ENCODE measurements at regions not wholly inside any gene's neighbourhood (a gene's known extent, or its start where the extent isn't known, plus 50 kb on each side); places are given as distances from the start of the nearest gene placed in this dataset.
"Not testable (repeated sequence)": the region's sequence is repeated elsewhere in the genome, so short reads cannot be mapped to it uniquely, and the experiment has no call there.

DNA sequence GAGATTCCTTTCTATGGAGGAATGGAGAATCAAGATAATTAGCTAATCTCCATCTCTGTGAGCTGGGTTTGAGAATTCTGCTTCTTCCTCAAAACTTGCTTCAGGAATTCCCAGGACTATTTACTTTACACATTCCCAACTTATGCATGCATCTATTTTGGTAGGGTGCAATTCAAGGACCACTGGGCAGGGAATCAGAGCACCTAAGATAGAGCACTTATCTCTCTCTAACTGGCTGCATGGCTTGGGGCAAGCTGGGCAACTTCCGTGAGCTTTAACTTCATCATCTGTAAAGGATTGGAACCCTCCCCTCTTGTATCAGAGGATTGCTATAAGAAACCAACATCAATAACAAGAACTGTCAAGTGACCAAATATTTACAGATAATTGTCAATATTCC, 160.2 kb downstream of the PDCD6IP start:
- no peak for TF ChIP-seq ZFX (IDR thresholded peaks at IDR 0.05)
- TF ChIP-seq, protein P1, sequence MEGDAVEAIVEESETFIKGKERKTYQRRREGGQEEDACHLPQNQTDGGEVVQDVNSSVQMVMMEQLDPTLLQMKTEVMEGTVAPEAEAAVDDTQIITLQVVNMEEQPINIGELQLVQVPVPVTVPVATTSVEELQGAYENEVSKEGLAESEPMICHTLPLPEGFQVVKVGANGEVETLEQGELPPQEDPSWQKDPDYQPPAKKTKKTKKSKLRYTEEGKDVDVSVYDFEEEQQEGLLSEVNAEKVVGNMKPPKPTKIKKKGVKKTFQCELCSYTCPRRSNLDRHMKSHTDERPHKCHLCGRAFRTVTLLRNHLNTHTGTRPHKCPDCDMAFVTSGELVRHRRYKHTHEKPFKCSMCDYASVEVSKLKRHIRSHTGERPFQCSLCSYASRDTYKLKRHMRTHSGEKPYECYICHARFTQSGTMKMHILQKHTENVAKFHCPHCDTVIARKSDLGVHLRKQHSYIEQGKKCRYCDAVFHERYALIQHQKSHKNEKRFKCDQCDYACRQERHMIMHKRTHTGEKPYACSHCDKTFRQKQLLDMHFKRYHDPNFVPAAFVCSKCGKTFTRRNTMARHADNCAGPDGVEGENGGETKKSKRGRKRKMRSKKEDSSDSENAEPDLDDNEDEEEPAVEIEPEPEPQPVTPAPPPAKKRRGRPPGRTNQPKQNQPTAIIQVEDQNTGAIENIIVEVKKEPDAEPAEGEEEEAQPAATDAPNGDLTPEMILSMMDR (conservative IDR thresholded peaks at IDR 0.05): no peak
- no peak overlapping the region for H3K27ac ChIP-seq

DNA sequence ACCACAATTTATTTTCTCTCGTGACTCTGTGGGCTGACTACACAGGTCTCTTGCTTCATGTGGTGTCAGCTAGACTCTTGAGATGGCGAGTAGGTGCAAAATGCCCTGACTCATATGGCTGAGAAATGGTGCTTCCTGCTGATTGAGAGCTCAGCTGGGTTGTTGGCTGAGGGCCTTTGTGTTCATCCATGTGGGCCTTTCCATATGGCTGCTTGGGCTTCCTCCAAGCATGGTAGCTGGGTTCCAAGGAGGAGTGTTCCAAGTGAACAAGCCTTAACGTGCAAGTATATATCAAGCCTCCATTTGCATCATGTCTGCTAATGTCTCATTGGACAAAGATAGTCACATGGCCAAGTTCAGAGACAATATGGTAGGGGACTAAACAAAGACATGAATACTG, 164.0 kb downstream of the PDCD6IP start:
- H3K27ac ChIP-seq: no peak overlapping the region
- no peak for TF ChIP-seq ZFX (IDR thresholded peaks at IDR 0.05)
- TF ChIP-seq, protein P1 (conservative IDR thresholded peaks at IDR 0.05): no peak

DNA sequence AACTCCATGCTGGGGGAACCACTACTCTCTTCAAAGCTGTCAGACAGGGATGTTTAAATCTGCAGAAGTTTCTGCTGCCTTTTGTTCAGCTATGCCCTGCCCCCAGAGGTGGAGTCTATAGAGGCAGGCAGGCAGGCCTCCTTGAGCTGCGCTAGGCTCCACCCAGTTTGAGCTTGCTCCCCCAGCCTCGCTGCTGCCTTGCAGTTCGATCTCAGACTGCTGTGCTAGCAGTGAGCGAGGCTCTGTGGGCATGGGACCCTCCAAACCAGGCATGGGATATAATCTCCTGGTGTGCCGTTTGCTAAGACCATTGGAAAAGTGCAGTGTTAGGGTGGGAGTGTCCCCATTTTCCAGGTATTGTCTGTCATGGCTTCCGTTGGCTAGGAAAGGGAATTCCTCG, 171.8 kb downstream of the PDCD6IP start:
- H3K27ac ChIP-seq: not testable (repeated sequence)

DNA sequence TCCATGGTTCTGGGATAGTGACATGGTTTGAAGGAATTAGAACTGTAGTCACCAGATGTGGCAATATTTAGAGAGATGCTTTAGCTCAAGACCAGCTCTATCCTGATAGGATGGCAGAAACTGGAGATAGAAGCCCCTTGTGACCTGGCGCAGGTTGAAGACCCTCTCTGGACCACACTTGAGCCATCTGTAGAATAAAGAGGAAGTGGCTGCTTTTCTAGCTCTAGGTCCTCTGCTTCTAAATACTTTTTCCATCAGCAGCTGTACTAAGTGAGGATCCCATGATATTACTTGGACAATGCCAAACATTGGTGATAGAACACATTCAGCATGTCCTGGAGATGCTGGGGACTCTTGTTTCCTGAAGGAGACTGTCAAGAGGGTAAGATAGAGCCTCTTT, 172.6 kb downstream of the PDCD6IP start:
- TF ChIP-seq, protein P1 (conservative IDR thresholded peaks at IDR 0.05): no peak
- TF ChIP-seq ZFX (IDR thresholded peaks at IDR 0.05): no peak
- H3K27ac ChIP-seq: no peak overlapping the region

DNA sequence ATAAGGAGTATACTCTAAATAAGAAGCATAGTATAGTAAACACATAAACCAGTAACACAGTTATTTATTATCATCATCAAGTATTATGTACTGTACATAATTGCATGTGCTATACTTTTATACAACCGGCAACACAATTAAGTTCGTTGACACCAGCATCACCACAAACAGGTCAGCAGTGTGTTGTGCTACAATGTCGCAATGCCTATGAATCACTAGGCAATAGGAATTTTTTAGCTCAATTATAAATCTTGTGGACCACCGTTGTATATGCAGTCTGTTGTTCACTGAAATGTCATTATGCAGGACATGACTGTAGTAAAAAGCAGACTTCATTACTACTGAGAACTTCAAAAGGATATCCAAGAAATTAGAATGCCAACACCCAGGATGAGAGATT, 177.0 kb downstream of the PDCD6IP start:
- TF ChIP-seq ZFX (IDR thresholded peaks at IDR 0.05): no peak
- TF ChIP-seq, protein P1 (conservative IDR thresholded peaks at IDR 0.05): no peak
- H3K27ac ChIP-seq: no peak overlapping the region

DNA sequence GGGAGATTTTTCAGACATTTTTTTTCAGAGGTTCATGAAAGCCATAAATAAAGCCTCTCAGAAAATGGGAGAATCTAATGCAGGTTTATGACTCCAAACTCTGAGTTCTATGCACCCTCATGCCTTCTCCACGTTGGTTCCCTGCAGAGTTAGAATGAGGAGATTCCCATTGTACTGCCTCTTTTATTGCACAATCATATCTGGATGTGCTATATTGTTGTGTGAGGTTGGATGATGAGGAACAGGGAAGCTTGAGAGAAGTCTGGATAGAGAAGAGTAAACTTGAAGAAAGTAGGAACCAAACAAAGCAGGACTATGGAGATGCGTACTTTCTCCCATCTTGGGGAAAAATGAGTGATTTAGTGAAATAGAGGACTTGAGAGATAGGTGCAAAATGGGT, 178.8 kb downstream of the PDCD6IP start:
- no peak overlapping the region for H3K27ac ChIP-seq
- TF ChIP-seq, protein P1 (conservative IDR thresholded peaks at IDR 0.05): no peak
- no peak for TF ChIP-seq ZFX (IDR thresholded peaks at IDR 0.05)

DNA sequence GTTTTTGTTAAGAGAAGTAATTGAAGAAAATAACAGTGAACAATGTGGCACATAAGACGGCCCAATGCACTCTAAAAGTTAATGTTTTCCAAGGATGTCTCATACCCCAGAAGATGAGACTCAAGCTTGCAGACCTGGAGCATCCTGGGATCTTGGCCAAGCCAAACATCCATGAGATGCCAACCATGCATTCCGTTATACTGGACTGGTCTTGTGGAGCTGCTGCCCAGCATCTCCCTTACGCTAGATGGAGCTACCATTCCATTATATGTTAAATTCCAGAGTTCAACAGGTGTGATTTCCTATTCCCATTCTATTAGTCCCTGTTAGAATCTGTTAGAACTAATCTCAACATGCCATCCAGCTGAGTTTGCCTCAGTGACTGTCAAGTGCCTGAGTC, 181.8 kb downstream of the PDCD6IP start:
- no peak for TF ChIP-seq ZFX (IDR thresholded peaks at IDR 0.05)
- TF ChIP-seq, protein P1 (conservative IDR thresholded peaks at IDR 0.05): peak; percentile 74
- no peak overlapping the region for H3K27ac ChIP-seq

DNA sequence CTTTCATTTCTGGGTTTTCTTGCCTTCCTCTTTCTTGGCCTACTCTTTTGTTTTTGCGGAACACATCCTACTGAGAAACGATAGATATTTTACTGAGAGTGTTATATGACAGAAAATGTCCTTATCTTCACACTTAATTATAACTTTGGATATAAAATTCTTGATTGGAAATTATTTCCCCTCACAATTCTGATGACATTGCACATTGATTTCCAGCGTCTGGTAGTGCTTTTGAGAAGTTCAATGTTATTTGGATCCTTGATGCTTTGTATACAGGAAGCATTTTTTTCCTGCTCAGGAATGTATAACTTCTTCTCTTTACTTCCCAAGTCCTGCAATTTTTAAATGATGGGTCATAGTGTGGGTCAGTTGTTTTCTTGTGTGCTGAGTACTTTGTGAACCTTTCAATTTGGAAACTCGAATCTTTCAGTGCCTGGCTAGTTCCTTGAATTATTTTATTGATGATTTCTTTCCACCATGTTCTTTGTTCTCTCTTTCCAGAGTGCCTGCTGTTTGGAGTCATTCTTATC, 183.9 kb downstream of the PDCD6IP start:
- no peak overlapping the region for H3K27ac ChIP-seq
- TF ChIP-seq ZFX (IDR thresholded peaks at IDR 0.05): no peak

DNA sequence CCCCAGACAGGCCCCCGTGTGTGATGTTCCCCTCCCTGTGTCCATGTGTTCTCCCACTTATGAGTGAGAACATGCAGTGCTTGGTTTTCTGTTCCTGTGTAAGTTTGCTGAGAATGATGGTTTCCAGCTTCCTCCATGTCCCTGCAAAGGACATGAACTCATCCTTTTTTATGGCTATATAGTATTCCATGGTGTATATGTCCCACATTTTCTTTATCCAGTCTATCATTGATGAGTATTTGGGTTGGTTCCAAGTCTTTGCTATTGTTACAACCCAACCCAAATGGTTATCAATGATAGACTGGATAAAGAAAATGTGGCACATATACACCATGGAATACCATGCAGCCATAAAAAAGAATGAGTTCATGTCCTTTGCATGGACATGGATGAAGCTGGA, 184.5 kb downstream of the PDCD6IP start:
- not testable (repeated sequence) for H3K27ac ChIP-seq
